ENCODE measurements at regions not wholly inside any gene's neighbourhood (a gene's known extent, or its start where the extent isn't known, plus 50 kb on each side); places are given as distances from the start of the nearest gene placed in this dataset.

GRCh38 chr18:39672171-39672570, 2106.6 kb upstream of the CELF4 start:
- no peaks in the 10 kb centered on the region for H3K79me2 ChIP-seq (ENCODE audit: insufficient read depth, low read depth, low read length)
- no peaks in the 10 kb centered on the region for H3K9me3 ChIP-seq (ENCODE audit: low read length)
- intact Hi-C loops (cut with micrococcal nuclease; ENCODE audit: unreplicated experiment): no loop called here
- H2AFZ ChIP-seq (ENCODE audit: low read length): no peak overlapping the region
- no peak overlapping the region for H3K27ac ChIP-seq (ENCODE audit: low read depth, low read length, poor library complexity, severe bottlenecking)
- no peak for DNase-seq (ENCODE audit: low spot score)
- no peaks in the 10 kb centered on the region for H3K4me1 ChIP-seq (ENCODE audit: insufficient read depth, low read length, poor library complexity, severe bottlenecking)
- POLR2A ChIA-PET: no interaction called here
- no peak overlapping the region for H3K4me2 ChIP-seq (ENCODE audit: low read length)
- no peaks in the 10 kb centered on the region for H4K20me1 ChIP-seq (ENCODE audit: insufficient read depth, low read length)
- CTCF ChIA-PET (ENCODE audit: unreplicated experiment): no interaction called here
- H3K36me3 ChIP-seq (ENCODE audit: insufficient read depth, low read length): no peaks in the 10 kb centered on the region
- no peaks in the 10 kb centered on the region for H3K9me2 ChIP-seq (ENCODE audit: insufficient read depth, low read length)
- TF ChIP-seq EZH2phosphoT487 (IDR thresholded peaks at IDR 0.05; ENCODE audit: borderline replicate concordance, low read depth, low read length) (no peak), CTCF (conservative IDR thresholded peaks at IDR 0.05; ENCODE audit: low read length) (no peak)
- BruUV-seq (replicated peaks): no TSS peak
- no peak overlapping the region for H3K4me3 ChIP-seq (ENCODE audit: low read depth, low read length, poor library complexity, severe bottlenecking)

GRCh38 chr18:39667905-39668304, 2102.3 kb upstream of the CELF4 start:
- POLR2A ChIA-PET: interaction anchor here (0.9 kb wide), 1 partner anchor 17 kb away, joined by 4 read pairs; no protein-coding TSS in a partner anchor

GRCh38 chr18:39666541-39666940, 2100.9 kb upstream of the CELF4 start:
- no peak for TF ChIP-seq CTCF (conservative IDR thresholded peaks at IDR 0.05; ENCODE audit: low read length)
- TF ChIP-seq EZH2phosphoT487 (IDR thresholded peaks at IDR 0.05; ENCODE audit: borderline replicate concordance, low read depth, low read length): no peak
- H3K9me2 ChIP-seq (ENCODE audit: insufficient read depth, low read length): no peaks in the 10 kb centered on the region
- H3K79me2 ChIP-seq (ENCODE audit: insufficient read depth, low read depth, low read length): no peaks in the 10 kb centered on the region
- H3K4me1 ChIP-seq (ENCODE audit: insufficient read depth, low read length, poor library complexity, severe bottlenecking): no peaks in the 10 kb centered on the region
- H2AFZ ChIP-seq (ENCODE audit: low read length): no peak overlapping the region
- intact Hi-C loops (cut with micrococcal nuclease; ENCODE audit: unreplicated experiment): no loop called here
- no peaks in the 10 kb centered on the region for H4K20me1 ChIP-seq (ENCODE audit: insufficient read depth, low read length)
- ChIA-PET CTCF (ENCODE audit: unreplicated experiment) (no interaction called here), POLR2A (no interaction called here)
- H3K4me2 ChIP-seq (ENCODE audit: low read length): no peak overlapping the region
- H3K4me3 ChIP-seq (ENCODE audit: low read depth, low read length, poor library complexity, severe bottlenecking): no peak overlapping the region
- no peak for DNase-seq (ENCODE audit: low spot score)
- no peaks in the 10 kb centered on the region for H3K9me3 ChIP-seq (ENCODE audit: low read length)
- H3K36me3 ChIP-seq (ENCODE audit: insufficient read depth, low read length): no peaks in the 10 kb centered on the region
- no peak overlapping the region for H3K27ac ChIP-seq (ENCODE audit: low read depth, low read length, poor library complexity, severe bottlenecking)
- no TSS peak for BruUV-seq (replicated peaks)

More at GRCh38 chr18:39667905-39668304, 2102.3 kb upstream of the CELF4 start:
- Histone ChIP-seq H3K4me2 (ENCODE audit: low read length) (no peak overlapping the region), H4K20me1 (ENCODE audit: insufficient read depth, low read length) (no peaks in the 10 kb centered on the region), H3K4me3 (ENCODE audit: low read depth, low read length, poor library complexity, severe bottlenecking) (no peak overlapping the region), H3K9me3 (ENCODE audit: low read length) (no peaks in the 10 kb centered on the region), H2AFZ (ENCODE audit: low read length) (no peak overlapping the region), H3K9me2 (ENCODE audit: insufficient read depth, low read length) (no peaks in the 10 kb centered on the region), H3K79me2 (ENCODE audit: insufficient read depth, low read depth, low read length) (no peaks in the 10 kb centered on the region), H3K27ac (ENCODE audit: low read depth, low read length, poor library complexity, severe bottlenecking) (no peak overlapping the region), H3K36me3 (ENCODE audit: insufficient read depth, low read length) (no peaks in the 10 kb centered on the region), H3K4me1 (ENCODE audit: insufficient read depth, low read length, poor library complexity, severe bottlenecking) (no peaks in the 10 kb centered on the region)
- CTCF ChIA-PET (ENCODE audit: unreplicated experiment): no interaction called here
- BruUV-seq (replicated peaks): no TSS peak
- intact Hi-C loops (cut with micrococcal nuclease; ENCODE audit: unreplicated experiment): no loop called here
- no peak for DNase-seq (ENCODE audit: low spot score)
- TF ChIP-seq EZH2phosphoT487 (IDR thresholded peaks at IDR 0.05; ENCODE audit: borderline replicate concordance, low read depth, low read length): no peak
- no peak for TF ChIP-seq CTCF (conservative IDR thresholded peaks at IDR 0.05; ENCODE audit: low read length)
